Breast epithelium (tissue), 3 donors: ENCODE measurements at regions not wholly inside any gene's neighbourhood (a gene's known extent, or its start where the extent isn't known, plus 50 kb on each side); places are given as distances from the start of the nearest gene placed in this dataset.

Experiments used
- POLR2A ChIP-seq: fragments of 450-650 bp; IDR thresholded peaks from one replicate; pipeline ENCODE4 v1.6.1; 2016; ENCODE audit warnings: antibody characterized with exemption, mild to moderate bottlenecking, moderate library complexity
- POLR2AphosphoS5 ChIP-seq, 3 donors: sonication (generic); formaldehyde crosslinking; IDR thresholded peaks; one replicate each; pipeline ENCODE4 v1.6.1; 2017; ENCODE audit warnings: antibody characterized with exemption in 3 of 3

- TF ChIP-seq POLR2AphosphoS5 (IDR thresholded peaks at IDR 0.05) (no peak), POLR2A (no peak)
These were observed 85.0 kb upstream of the EGLN3 start for GRCh38 chr14:34035934-34036250.
